WTC11 (cell line): ENCODE measurements at regions not wholly inside any gene's neighbourhood (a gene's known extent, or its start where the extent isn't known, plus 50 kb on each side); places are given as distances from the start of the nearest gene placed in this dataset.
A peak's percentile ranks its signal among the peaks of the same experiment; 100 is the strongest.

Experiments
- ATAC-seq: fragments of 200-7000 bp; cut with Tn5 transposase; 2 replicates; pipeline ENCODE4 v1.10.0; 2021; ENCODE audit warnings: mild to moderate bottlenecking, moderate library complexity
- CTCF ChIA-PET: fragments of 300-600 bp; sonication (Branson Sonifier 250); formaldehyde crosslinking; loops from one replicate; lab custom pipeline; 2021; ENCODE audit warnings: antibody characterized with exemption; lab: Charles Lee
- POLR2A ChIA-PET: fragments of 350-600 bp; sonication (Branson Sonifier 250); formaldehyde crosslinking; loops from one replicate; lab custom pipeline; 2021; ENCODE audit warnings: antibody characterized with exemption; lab: Charles Lee
- DNase-seq: peaks from one replicate; pipeline ENCODE4 v3.0.0; 2021; ENCODE audit warnings: low spot score
- H3K27ac Mint-ChIP-seq: 2 replicates; pipeline ENCODE4 v1.8.0; 2021; ENCODE audit warnings: mixed read lengths
- H3K27me3 Mint-ChIP-seq: 2 replicates; pipeline ENCODE4 v1.8.0; 2021; ENCODE audit warnings: low read depth, mild to moderate bottlenecking, moderate library complexity, mixed read lengths
- H3K36me3 Mint-ChIP-seq: 2 replicates; pipeline ENCODE4 v1.8.0; 2021; ENCODE audit warnings: mixed read lengths
- H3K4me1 Mint-ChIP-seq: 2 replicates; pipeline ENCODE4 v1.8.0; 2022; ENCODE audit warnings: mixed read lengths
- H3K4me3 Mint-ChIP-seq: 2 replicates; pipeline ENCODE4 v1.8.0; 2021; ENCODE audit warnings: mild to moderate bottlenecking, moderate library complexity, mixed read lengths
- H3K9me3 Mint-ChIP-seq: 2 replicates; pipeline ENCODE4 v1.8.0; 2021; ENCODE audit warnings: mixed read lengths
- ATF1 ChIP-seq: sonication (generic); formaldehyde crosslinking; IDR thresholded peaks from 2 replicates; pipeline ENCODE4 v1.8.1; 2023; ENCODE audit warnings: mild to moderate bottlenecking, moderate library complexity, missing genetic modification reagents
- CREB1 ChIP-seq: sonication (generic); formaldehyde crosslinking; IDR thresholded peaks from 2 replicates; pipeline ENCODE4 v1.8.0; 2023; ENCODE audit warnings: mild to moderate bottlenecking, missing genetic modification reagents
- ESRRA ChIP-seq: sonication (generic); formaldehyde crosslinking; IDR thresholded peaks from 2 replicates; pipeline ENCODE4 v1.8.1; 2022; ENCODE audit warnings: mild to moderate bottlenecking, missing genetic modification reagents, borderline replicate concordance
- NR3C1 ChIP-seq: sonication (generic); formaldehyde crosslinking; conservative IDR thresholded peaks from 2 replicates; pipeline ENCODE4 v1.8.1; 2023; ENCODE audit warnings: low read depth, mild to moderate bottlenecking, missing genetic modification reagents
- SP1 ChIP-seq: sonication (generic); formaldehyde crosslinking; conservative IDR thresholded peaks from 2 replicates; pipeline ENCODE4 v1.8.1; 2022; ENCODE audit warnings: missing genetic modification reagents
- TCF7 ChIP-seq: sonication (generic); formaldehyde crosslinking; IDR thresholded peaks from 2 replicates; pipeline ENCODE4 v1.8.0; 2022; ENCODE audit warnings: mild to moderate bottlenecking, low read depth, missing genetic modification reagents, moderate library complexity
- ZBTB21 ChIP-seq: sonication (generic); formaldehyde crosslinking; IDR thresholded peaks from 2 replicates; pipeline ENCODE4 v1.8.1; 2023; ENCODE audit warnings: mild to moderate bottlenecking, missing genetic modification reagents, borderline replicate concordance
- ZNF138 ChIP-seq: sonication (generic); formaldehyde crosslinking; conservative IDR thresholded peaks from 2 replicates; pipeline ENCODE4 v1.8.1; 2022; ENCODE audit warnings: mild to moderate bottlenecking, moderate library complexity, missing genetic modification reagents
- ZNF219 ChIP-seq: sonication (generic); formaldehyde crosslinking; IDR thresholded peaks from 2 replicates; pipeline ENCODE4 v1.8.0; 2023; ENCODE audit warnings: missing genetic modification reagents, mild to moderate bottlenecking, borderline replicate concordance
- ZNF232 ChIP-seq: sonication (generic); formaldehyde crosslinking; IDR thresholded peaks from 2 replicates; pipeline ENCODE4 v1.8.0; 2022; ENCODE audit warnings: mild to moderate bottlenecking, missing genetic modification reagents
- ZNF671 ChIP-seq: fragments of 250-450 bp; sonication (Bioruptor Pico); IDR thresholded peaks from 2 replicates; pipeline ENCODE4 v1.8.0; 2021; ENCODE audit warnings: mild to moderate bottlenecking
- TF ChIP-seq, protein P1 (sequence below): sonication (generic); formaldehyde crosslinking; IDR thresholded peaks from 2 replicates; pipeline ENCODE4 v1.8.1; 2023; ENCODE audit warnings: mild to moderate bottlenecking, missing genetic modification reagents, moderate library complexity
- TF ChIP-seq, protein P2 (sequence below): fragments of 250-450 bp; sonication (Bioruptor Pico); IDR thresholded peaks from 2 replicates; pipeline ENCODE4 v1.9.0; 2021; ENCODE audit warnings: mild to moderate bottlenecking, borderline replicate concordance
- TF ChIP-seq, protein P3 (sequence below): sonication (generic); formaldehyde crosslinking; IDR thresholded peaks from 2 replicates; pipeline ENCODE4 v1.8.0; 2022; ENCODE audit warnings: mild to moderate bottlenecking, missing genetic modification reagents
- TF ChIP-seq, protein P4 (sequence below): fragments of 250-450 bp; sonication (Bioruptor Pico); IDR thresholded peaks from 2 replicates; pipeline ENCODE4 v1.9.0; 2021; ENCODE audit warnings: moderate library complexity, mild to moderate bottlenecking, inconsistent platforms, borderline replicate concordance
- TF ChIP-seq, protein P5 (sequence below): sonication (generic); formaldehyde crosslinking; IDR thresholded peaks from 2 replicates; pipeline ENCODE4 v1.8.1; 2023; ENCODE audit warnings: mild to moderate bottlenecking, missing genetic modification reagents
- TF ChIP-seq, protein P6 (sequence below): fragments of 250-450 bp; sonication (Bioruptor Pico); IDR thresholded peaks from 2 replicates; pipeline ENCODE4 v2.1.2; 2022; ENCODE audit warnings: mild to moderate bottlenecking, moderate library complexity

DNA sequence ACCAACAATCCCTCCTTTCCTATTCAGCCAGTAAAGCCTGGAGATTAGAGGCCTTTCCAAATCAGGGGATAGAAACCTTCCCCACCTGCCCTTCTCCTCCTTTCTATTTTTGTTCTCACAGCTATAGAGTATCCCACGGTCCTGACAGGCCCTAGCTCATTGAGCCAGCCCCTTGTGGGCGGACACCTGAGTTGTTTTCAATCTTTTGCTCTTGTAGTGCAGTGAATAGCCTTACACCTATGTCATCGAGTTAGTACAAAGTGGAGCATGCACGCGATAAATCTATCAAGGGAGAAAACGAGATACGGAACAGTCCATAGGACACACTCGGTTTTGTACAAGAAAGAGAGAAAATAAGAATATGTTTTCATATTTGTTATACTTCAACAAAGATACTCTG lies 77.2 kb downstream of the TSPAN17 start:
- no peak for ATAC-seq
- POLR2A ChIA-PET: no interaction called here
- no peaks in the 10 kb centered on the region for H3K36me3 Mint-ChIP-seq

DNA sequence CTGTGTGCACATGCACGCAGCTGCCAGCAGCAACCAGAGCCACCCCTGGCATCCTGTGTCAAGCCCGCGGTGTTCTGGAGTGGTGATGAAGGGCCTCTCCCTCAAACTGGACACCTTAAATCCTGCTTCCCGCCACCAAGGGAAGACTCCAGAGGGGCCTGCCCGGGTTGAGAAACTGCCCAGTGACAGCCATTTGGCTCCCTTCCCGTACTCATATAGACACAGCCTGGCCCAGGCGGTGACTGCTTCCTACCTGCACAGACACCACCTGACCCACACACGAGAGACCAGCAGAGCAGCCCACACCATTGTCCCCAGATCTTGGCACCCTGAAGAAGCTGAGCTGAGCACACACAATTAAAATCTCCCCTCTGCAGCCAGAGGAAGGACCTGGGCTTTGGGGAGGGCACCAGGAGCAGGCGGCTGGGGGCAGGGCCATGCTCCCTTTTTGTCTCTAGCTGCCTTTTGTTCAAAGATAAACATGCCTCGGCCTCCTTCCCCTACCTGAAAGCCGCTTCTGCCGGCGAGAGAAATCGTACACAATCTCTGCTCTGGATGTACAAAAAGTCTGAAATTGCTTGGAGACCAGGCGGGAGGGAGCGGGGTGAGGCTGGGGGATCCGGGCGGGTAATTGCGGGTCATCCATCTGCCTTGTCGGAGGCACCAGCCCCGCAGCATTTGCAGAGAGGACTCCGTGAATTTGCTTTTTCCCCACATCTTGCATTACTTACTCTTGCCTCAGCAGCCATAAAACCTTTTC lies 78.4 kb downstream of the TSPAN17 start:
- Mint-ChIP-seq H3K36me3 (no peaks in the 10 kb centered on the region), H3K9me3 (peaks cover 1% of the 10 kb centered on the region), H3K27me3 (peaks cover 3% of the 10 kb centered on the region; the same call in 1 of the 2 replicates), H3K4me3 (no peak overlapping the region), H3K27ac (no peak overlapping the region), H3K4me1 (peaks cover 30% of the 10 kb centered on the region)
- DNase-seq (no peak), ATAC-seq (peak; percentile 29)
- ChIA-PET POLR2A (no interaction called here), CTCF (interaction anchor here (0.8 to 3.5 kb wide), 4 partner anchors 24 to 65 kb away, joined by 3 to 31 read pairs (median 10); no protein-coding TSS in a partner anchor)
- TF ChIP-seq, protein P1, sequence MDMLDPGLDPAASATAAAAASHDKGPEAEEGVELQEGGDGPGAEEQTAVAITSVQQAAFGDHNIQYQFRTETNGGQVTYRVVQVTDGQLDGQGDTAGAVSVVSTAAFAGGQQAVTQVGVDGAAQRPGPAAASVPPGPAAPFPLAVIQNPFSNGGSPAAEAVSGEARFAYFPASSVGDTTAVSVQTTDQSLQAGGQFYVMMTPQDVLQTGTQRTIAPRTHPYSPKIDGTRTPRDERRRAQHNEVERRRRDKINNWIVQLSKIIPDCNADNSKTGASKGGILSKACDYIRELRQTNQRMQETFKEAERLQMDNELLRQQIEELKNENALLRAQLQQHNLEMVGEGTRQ (CRISPR knock-in tag): no peak
- TF ChIP-seq, protein P2, sequence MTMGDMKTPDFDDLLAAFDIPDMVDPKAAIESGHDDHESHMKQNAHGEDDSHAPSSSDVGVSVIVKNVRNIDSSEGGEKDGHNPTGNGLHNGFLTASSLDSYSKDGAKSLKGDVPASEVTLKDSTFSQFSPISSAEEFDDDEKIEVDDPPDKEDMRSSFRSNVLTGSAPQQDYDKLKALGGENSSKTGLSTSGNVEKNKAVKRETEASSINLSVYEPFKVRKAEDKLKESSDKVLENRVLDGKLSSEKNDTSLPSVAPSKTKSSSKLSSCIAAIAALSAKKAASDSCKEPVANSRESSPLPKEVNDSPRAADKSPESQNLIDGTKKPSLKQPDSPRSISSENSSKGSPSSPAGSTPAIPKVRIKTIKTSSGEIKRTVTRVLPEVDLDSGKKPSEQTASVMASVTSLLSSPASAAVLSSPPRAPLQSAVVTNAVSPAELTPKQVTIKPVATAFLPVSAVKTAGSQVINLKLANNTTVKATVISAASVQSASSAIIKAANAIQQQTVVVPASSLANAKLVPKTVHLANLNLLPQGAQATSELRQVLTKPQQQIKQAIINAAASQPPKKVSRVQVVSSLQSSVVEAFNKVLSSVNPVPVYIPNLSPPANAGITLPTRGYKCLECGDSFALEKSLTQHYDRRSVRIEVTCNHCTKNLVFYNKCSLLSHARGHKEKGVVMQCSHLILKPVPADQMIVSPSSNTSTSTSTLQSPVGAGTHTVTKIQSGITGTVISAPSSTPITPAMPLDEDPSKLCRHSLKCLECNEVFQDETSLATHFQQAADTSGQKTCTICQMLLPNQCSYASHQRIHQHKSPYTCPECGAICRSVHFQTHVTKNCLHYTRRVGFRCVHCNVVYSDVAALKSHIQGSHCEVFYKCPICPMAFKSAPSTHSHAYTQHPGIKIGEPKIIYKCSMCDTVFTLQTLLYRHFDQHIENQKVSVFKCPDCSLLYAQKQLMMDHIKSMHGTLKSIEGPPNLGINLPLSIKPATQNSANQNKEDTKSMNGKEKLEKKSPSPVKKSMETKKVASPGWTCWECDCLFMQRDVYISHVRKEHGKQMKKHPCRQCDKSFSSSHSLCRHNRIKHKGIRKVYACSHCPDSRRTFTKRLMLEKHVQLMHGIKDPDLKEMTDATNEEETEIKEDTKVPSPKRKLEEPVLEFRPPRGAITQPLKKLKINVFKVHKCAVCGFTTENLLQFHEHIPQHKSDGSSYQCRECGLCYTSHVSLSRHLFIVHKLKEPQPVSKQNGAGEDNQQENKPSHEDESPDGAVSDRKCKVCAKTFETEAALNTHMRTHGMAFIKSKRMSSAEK: no peak
- no peak for TF ChIP-seq NR3C1 (CRISPR knock-in tag)
- TF ChIP-seq, protein P3, sequence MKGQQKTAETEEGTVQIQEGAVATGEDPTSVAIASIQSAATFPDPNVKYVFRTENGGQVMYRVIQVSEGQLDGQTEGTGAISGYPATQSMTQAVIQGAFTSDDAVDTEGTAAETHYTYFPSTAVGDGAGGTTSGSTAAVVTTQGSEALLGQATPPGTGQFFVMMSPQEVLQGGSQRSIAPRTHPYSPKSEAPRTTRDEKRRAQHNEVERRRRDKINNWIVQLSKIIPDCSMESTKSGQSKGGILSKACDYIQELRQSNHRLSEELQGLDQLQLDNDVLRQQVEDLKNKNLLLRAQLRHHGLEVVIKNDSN: no peak
- TF ChIP-seq SP1 (CRISPR knock-in tag): no peak
- TF ChIP-seq ATF1: no peak
- no peak for TF ChIP-seq ZNF219 (CRISPR knock-in tag)

More for the DNA sequence above, 77.2 kb downstream of the TSPAN17 start:
- H3K27me3 Mint-ChIP-seq: peaks cover 3% of the 10 kb centered on the region; the same call in 1 of the 2 replicates
- CTCF ChIA-PET: interaction anchor here (0.6 to 3.5 kb wide), 7 partner anchors 24 to 387 kb away, joined by 3 to 31 read pairs (median 6); no protein-coding TSS in a partner anchor
- TF ChIP-seq ESRRA (CRISPR knock-in tag) (no peak), ZNF138 (CRISPR knock-in tag) (no peak), ZNF671 (CRISPR knock-in tag) (no peak), ZNF232 (no peak)
- TF ChIP-seq, protein P4, sequence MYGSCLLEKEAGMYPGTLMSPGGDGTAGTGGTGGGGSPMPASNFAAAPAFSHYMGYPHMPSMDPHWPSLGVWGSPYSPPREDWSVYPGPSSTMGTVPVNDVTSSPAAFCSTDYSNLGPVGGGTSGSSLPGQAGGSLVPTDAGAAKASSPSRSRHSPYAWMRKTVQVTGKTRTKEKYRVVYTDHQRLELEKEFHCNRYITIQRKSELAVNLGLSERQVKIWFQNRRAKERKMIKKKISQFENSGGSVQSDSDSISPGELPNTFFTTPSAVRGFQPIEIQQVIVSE: no peak
- no peaks in the 10 kb centered on the region for H3K9me3 Mint-ChIP-seq
- peak overlapping the region; percentile 6; the same call in 1 of the 2 replicates for H3K27ac Mint-ChIP-seq
- peaks cover 30% of the 10 kb centered on the region for H3K4me1 Mint-ChIP-seq
- H3K4me3 Mint-ChIP-seq: no peak overlapping the region
- no peak for DNase-seq

DNA sequence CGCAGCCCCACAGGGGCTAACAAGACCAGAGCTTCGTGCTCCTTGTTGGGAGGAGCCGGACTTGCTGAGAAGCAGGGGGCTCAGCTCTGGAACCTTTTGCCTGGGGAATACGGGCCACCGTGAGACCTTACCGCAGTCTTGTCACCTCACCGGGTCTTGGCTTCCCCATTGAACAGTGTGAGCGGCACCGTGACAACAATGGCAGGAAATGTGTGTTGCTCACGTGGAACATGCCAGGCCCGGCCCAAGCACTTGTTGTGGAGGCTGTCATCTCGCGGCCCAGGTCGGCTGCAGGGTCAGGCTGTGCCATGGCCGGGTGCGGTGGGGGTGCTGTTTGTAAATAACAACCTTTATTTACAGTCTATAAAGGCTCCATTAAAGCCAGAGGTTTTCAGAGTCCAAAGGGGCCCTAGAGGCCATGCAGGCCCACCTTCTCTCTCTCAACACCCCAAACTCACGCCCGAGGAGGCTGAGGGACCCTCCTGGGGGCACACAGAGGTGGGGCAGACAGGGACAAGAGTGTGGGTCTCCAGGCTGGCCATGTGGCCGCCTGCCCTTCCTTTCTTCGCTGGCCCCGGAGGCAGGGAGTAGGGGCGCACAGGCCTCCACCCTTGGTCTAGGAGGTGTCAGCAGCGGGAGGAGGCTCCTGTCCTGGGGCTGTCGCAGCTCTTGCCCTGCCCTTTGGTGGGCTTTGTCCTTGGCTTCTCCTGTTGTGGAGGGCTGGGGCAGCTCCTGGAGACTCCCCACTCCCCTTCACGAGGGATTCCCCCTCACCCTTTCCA lies 79.7 kb downstream of the TSPAN17 start:
- ATAC-seq: no peak
- ChIA-PET POLR2A (interaction anchor here (0.6 kb wide), 1 partner anchor 113 kb away, joined by 5 read pairs; no protein-coding TSS in a partner anchor), CTCF (interaction anchor here (1.0 to 3.5 kb wide), 5 partner anchors 15 to 69 kb away, joined by 5 to 31 read pairs (median 6); no protein-coding TSS in a partner anchor)
- Mint-ChIP-seq H3K4me1 (peaks cover 31% of the 10 kb centered on the region), H3K9me3 (peaks cover 8% of the 10 kb centered on the region), H3K4me3 (no peak overlapping the region), H3K27ac (no peak overlapping the region), H3K27me3 (peaks cover 3% of the 10 kb centered on the region; the same call in 1 of the 2 replicates), H3K36me3 (no peaks in the 10 kb centered on the region)
- TF ChIP-seq, protein P5, sequence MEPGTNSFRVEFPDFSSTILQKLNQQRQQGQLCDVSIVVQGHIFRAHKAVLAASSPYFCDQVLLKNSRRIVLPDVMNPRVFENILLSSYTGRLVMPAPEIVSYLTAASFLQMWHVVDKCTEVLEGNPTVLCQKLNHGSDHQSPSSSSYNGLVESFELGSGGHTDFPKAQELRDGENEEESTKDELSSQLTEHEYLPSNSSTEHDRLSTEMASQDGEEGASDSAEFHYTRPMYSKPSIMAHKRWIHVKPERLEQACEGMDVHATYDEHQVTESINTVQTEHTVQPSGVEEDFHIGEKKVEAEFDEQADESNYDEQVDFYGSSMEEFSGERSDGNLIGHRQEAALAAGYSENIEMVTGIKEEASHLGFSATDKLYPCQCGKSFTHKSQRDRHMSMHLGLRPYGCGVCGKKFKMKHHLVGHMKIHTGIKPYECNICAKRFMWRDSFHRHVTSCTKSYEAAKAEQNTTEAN (CRISPR knock-in tag): no peak
- no peak for TF ChIP-seq TCF7 (CRISPR knock-in tag)
- no peak for TF ChIP-seq CREB1 (CRISPR knock-in tag)
- TF ChIP-seq ZBTB21 (CRISPR knock-in tag): no peak
- TF ChIP-seq, protein P6, sequence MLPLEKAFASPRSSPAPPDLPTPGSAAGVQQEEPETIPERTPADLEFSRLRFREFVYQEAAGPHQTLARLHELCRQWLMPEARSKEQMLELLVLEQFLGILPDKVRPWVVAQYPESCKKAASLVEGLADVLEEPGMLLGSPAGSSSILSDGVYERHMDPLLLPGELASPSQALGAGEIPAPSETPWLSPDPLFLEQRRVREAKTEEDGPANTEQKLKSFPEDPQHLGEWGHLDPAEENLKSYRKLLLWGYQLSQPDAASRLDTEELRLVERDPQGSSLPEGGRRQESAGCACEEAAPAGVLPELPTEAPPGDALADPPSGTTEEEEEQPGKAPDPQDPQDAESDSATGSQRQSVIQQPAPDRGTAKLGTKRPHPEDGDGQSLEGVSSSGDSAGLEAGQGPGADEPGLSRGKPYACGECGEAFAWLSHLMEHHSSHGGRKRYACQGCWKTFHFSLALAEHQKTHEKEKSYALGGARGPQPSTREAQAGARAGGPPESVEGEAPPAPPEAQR (CRISPR knock-in tag): no peak
- DNase-seq: no peak
